ENCODE measurements at regions not wholly inside any gene's neighbourhood (a gene's known extent, or its start where the extent isn't known, plus 50 kb on each side); places are given as distances from the start of the nearest gene placed in this dataset.

- peak; percentile 23 for DNase-seq
Measured at GRCh38 chr11:129324533-129325175, 51.0 kb upstream of the BARX2 start.

- DNase-seq, result peak; percentile 94
Measured at GRCh38 chr11:129323896-129324502, 51.6 kb upstream of the BARX2 start.

- DNase-seq, result no peak
Measured at GRCh38 chr11:129322941-129323340, 52.7 kb upstream of the BARX2 start.

GRCh38 chr11:129321076-129321475, 54.6 kb upstream of the BARX2 start:
- DNase-seq, result no peak

GRCh38 chr11:129320494-129320893, 55.2 kb upstream of the BARX2 start:
- peak; percentile 61 for DNase-seq

GRCh38 chr11:129319751-129320150, 55.9 kb upstream of the BARX2 start:
- no peak for DNase-seq

GRCh38 chr11:129319201-129319600, 56.4 kb upstream of the BARX2 start:
- DNase-seq, result no peak

GRCh38 chr11:129317571-129317970, 58.1 kb upstream of the BARX2 start:
- peak; percentile 38 for DNase-seq

- no peak for DNase-seq
Measured at GRCh38 chr11:129316781-129317180, 58.9 kb upstream of the BARX2 start.

- no peak for DNase-seq
Measured at GRCh38 chr11:129315781-129316579, 59.7 kb upstream of the BARX2 start.

- peak; percentile 81 for DNase-seq
Measured at GRCh38 chr11:129314371-129314770, 61.3 kb upstream of the BARX2 start.

- no peak for DNase-seq
Measured at GRCh38 chr11:129313541-129314297, 61.9 kb upstream of the BARX2 start.

- no peak for DNase-seq
Measured at GRCh38 chr11:129312730-129313503, 62.7 kb upstream of the BARX2 start.

GRCh38 chr11:129308241-129308865, 67.3 kb upstream of the BARX2 start:
- no peak for DNase-seq

- no peak for DNase-seq
Measured at GRCh38 chr11:129307162-129307561, 68.5 kb upstream of the BARX2 start.

- no peak for DNase-seq
Measured at GRCh38 chr11:129302386-129303101, 73.1 kb upstream of the BARX2 start.

GRCh38 chr11:129300099-129300498, 75.5 kb upstream of the BARX2 start:
- no peak for DNase-seq

- no peak for DNase-seq
Measured at GRCh38 chr11:129298988-129299387, 76.7 kb upstream of the BARX2 start.

- DNase-seq, result no peak
Measured at GRCh38 chr11:129295746-129296145, 79.9 kb upstream of the BARX2 start.

- DNase-seq, result no peak
Measured at GRCh38 chr11:129292771-129293170, 82.9 kb upstream of the BARX2 start.

GRCh38 chr11:129292092-129292491, 83.6 kb upstream of the BARX2 start:
- no peak for DNase-seq

Measured in inflammatory macrophage treated with lipopolysaccharide for 4 hours (primary cell).